ENCODE measurements at regions not wholly inside any gene's neighbourhood (a gene's known extent, or its start where the extent isn't known, plus 50 kb on each side); places are given as distances from the start of the nearest gene placed in this dataset.

GRCh38 chr3:80701349-80701748 lies 933.6 kb upstream of the ROBO1 start:
- H3K27me3 ChIP-seq, result no peaks in the 10 kb centered on the region
- WGBS, 4 donors, result 54 to 67% (median 62%) methylated on average over 1 of the region's 1 CpG
- no peaks in the 10 kb centered on the region for H3K36me3 ChIP-seq (replicated peaks in 1 of 2)
- H3K9me3 ChIP-seq (replicated peaks in 1 of 3), result no peaks in the 10 kb centered on the region
- H3K4me1 ChIP-seq (replicated peaks in 1 of 2), result no peaks in the 10 kb centered on the region
- no peak for DNase-seq
- H3K27ac ChIP-seq, result no peak overlapping the region
- TF ChIP-seq POLR2A (IDR thresholded peaks at IDR 0.05) (no peak), CTCF (IDR thresholded peaks at IDR 0.05) (no peak)
- intact Hi-C loops (cut with DNase I), result no loop called here
- H3K4me3 ChIP-seq, result no peak overlapping the region

GRCh38 chr3:80697291-80697690 lies 929.5 kb upstream of the ROBO1 start:
- intact Hi-C loops (cut with DNase I), result no loop called here
- H3K9me3 ChIP-seq (replicated peaks in 1 of 3), result no peaks in the 10 kb centered on the region
- no peak for DNase-seq
- H3K27me3 ChIP-seq, result no peaks in the 10 kb centered on the region
- no peaks in the 10 kb centered on the region for H3K4me1 ChIP-seq (replicated peaks in 1 of 2)
- WGBS, 4 donors, result 71 to 82% (median 73%) methylated on average over 2 of the region's 2 CpGs
- no peak overlapping the region for H3K27ac ChIP-seq
- H3K36me3 ChIP-seq (replicated peaks in 1 of 2), result no peaks in the 10 kb centered on the region
- H3K4me3 ChIP-seq, result no peak overlapping the region
- TF ChIP-seq POLR2A (IDR thresholded peaks at IDR 0.05) (no peak), CTCF (IDR thresholded peaks at IDR 0.05) (no peak)

- Histone ChIP-seq H3K4me1 (replicated peaks in 1 of 2) (no peaks in the 10 kb centered on the region), H3K4me3 (no peak overlapping the region), H3K36me3 (replicated peaks in 1 of 2) (no peaks in the 10 kb centered on the region), H3K9me3 (replicated peaks in 1 of 3) (no peaks in the 10 kb centered on the region), H3K27ac (no peak overlapping the region), H3K27me3 (no peaks in the 10 kb centered on the region)
- 66 to 82% (median 67%) methylated on average over 2 of the region's 2 CpGs for WGBS, 4 donors
- TF ChIP-seq POLR2A (IDR thresholded peaks at IDR 0.05) (no peak), CTCF (IDR thresholded peaks at IDR 0.05) (no peak)
- no peak for DNase-seq
- intact Hi-C loops (cut with DNase I), result no loop called here
Observed at GRCh38 chr3:80696280-80696679, 928.5 kb upstream of the ROBO1 start.

GRCh38 chr3:80688814-80689213 lies 921.0 kb upstream of the ROBO1 start:
- DNase-seq, result peak in 1 of 7 donors; percentile 19
- no peaks in the 10 kb centered on the region for H3K9me3 ChIP-seq (replicated peaks in 1 of 3)
- no peak overlapping the region for H3K27ac ChIP-seq
- H3K4me1 ChIP-seq (replicated peaks in 1 of 2), result no peaks in the 10 kb centered on the region
- no peak for TF ChIP-seq POLR2A (IDR thresholded peaks at IDR 0.05)
- peak in 5 of 6 experiments; percentile 14 to 54 (median 28) for TF ChIP-seq CTCF (IDR thresholded peaks at IDR 0.05)
- intact Hi-C loops (cut with DNase I), result loop anchor here in 1 of 2 donors (5.0 kb wide), 1 partner anchor 1167 kb away; no protein-coding TSS in a partner anchor
- 0 to 5% (median 0%) methylated on average over 2 of the region's 2 CpGs for WGBS, 4 donors
- no peak overlapping the region for H3K4me3 ChIP-seq
- H3K36me3 ChIP-seq (replicated peaks in 1 of 2), result no peaks in the 10 kb centered on the region
- no peaks in the 10 kb centered on the region for H3K27me3 ChIP-seq
